HG02970 (cell line): ENCODE measurements at regions not wholly inside any gene's neighbourhood (a gene's known extent, or its start where the extent isn't known, plus 50 kb on each side); places are given as distances from the start of the nearest gene placed in this dataset.

ENCODE experiments used
- ATAC-seq: cut with Tn5 transposase; IDR thresholded peaks from one replicate; pipeline ENCODE4 v1.9.1; 2021; ENCODE audit warnings: mild to moderate bottlenecking, moderate library complexity, moderate number of reproducible peaks; ENCODE audit not compliant: unreplicated experiment, low FRiP score

GRCh38 chr4:166324321-166324720, 451.3 kb downstream of the TLL1 start:
- no peak for ATAC-seq

GRCh38 chr4:166335256-166335938, 462.4 kb downstream of the TLL1 start:
- no peak for ATAC-seq

GRCh38 chr4:166341992-166342391, 469.0 kb downstream of the TLL1 start:
- no peak for ATAC-seq

GRCh38 chr4:166363198-166363597, 490.2 kb downstream of the TLL1 start:
- ATAC-seq, result no peak

- ATAC-seq, result no peak
Measured at GRCh38 chr4:166366012-166366411, 493.0 kb downstream of the TLL1 start.

- ATAC-seq, result no peak
Measured at GRCh38 chr4:166377578-166377977, 504.5 kb downstream of the TLL1 start.

GRCh38 chr4:166386491-166387360, 513.7 kb downstream of the TLL1 start:
- no peak for ATAC-seq

GRCh38 chr4:166391501-166391900, 518.5 kb downstream of the TLL1 start:
- ATAC-seq, result no peak

GRCh38 chr4:166399021-166399420, 526.0 kb downstream of the TLL1 start:
- ATAC-seq, result no peak

GRCh38 chr4:166400270-166400894, 527.3 kb downstream of the TLL1 start:
- no peak for ATAC-seq

- ATAC-seq, result no peak
Measured at GRCh38 chr4:166413356-166413755, 540.3 kb downstream of the TLL1 start.

GRCh38 chr4:166414431-166414830, 541.4 kb downstream of the TLL1 start:
- no peak for ATAC-seq

GRCh38 chr4:166415749-166416148, 542.7 kb downstream of the TLL1 start:
- ATAC-seq, result no peak

- no peak for ATAC-seq
Measured at GRCh38 chr4:166421556-166422156, 548.6 kb downstream of the TLL1 start.

- no peak for ATAC-seq
Measured at GRCh38 chr4:166422475-166422874, 549.4 kb downstream of the TLL1 start.

GRCh38 chr4:166426300-166426863, 553.3 kb downstream of the TLL1 start:
- no peak for ATAC-seq

GRCh38 chr4:166432125-166432524, 559.1 kb downstream of the TLL1 start:
- ATAC-seq, result no peak

GRCh38 chr4:166432842-166433241, 559.8 kb downstream of the TLL1 start:
- ATAC-seq, result no peak

- ATAC-seq, result no peak
Measured at GRCh38 chr4:166435449-166435848, 562.4 kb downstream of the TLL1 start.

GRCh38 chr4:166458756-166459155, 585.7 kb downstream of the TLL1 start:
- no peak for ATAC-seq

GRCh38 chr4:166459621-166460020, 586.6 kb downstream of the TLL1 start:
- ATAC-seq, result no peak
